A549 (cell line): ENCODE measurements at regions not wholly inside any gene's neighbourhood (a gene's known extent, or its start where the extent isn't known, plus 50 kb on each side); places are given as distances from the start of the nearest gene placed in this dataset.
"Not testable (repeated sequence)": the region's sequence is repeated elsewhere in the genome, so short reads cannot be mapped to it uniquely, and the experiment has no call there.

ENCODE experiments used
- BHLHE40 ChIP-seq: IDR thresholded peaks from 2 replicates; pipeline ENCODE4 v1.6.1; 2012; ENCODE audit warnings: low read depth, low read length, inconsistent platforms
- CEBPB ChIP-seq, 2 experiments: fragments of >200 bp in 1 of 2; sonication (Bioruptor Twin) in 1 of 2; formaldehyde crosslinking in 1 of 2; IDR thresholded peaks; 2 replicates each; pipeline ENCODE4 v1.6.1; 2012 to 2016
- CTCF ChIP-seq: fragments of >200 bp; sonication (Bioruptor Twin); formaldehyde crosslinking; IDR thresholded peaks from 3 replicates; pipeline ENCODE4 v1.5.1; 2016
- EP300 ChIP-seq, 2 experiments: fragments of >200 bp; sonication (Bioruptor Twin); formaldehyde crosslinking; IDR thresholded peaks; 2 replicates in 1 of 2; 3 replicates in 1 of 2; pipeline ENCODE4 v1.6.1; 2016 to 2017
- JUN ChIP-seq, 2 experiments: fragments of >200 bp; sonication (Bioruptor Twin); formaldehyde crosslinking; IDR thresholded peaks; 2 replicates in 1 of 2; 3 replicates in 1 of 2; pipeline ENCODE4 v1.6.1; 2016 to 2017
- MAX ChIP-seq: IDR thresholded peaks from 2 replicates; pipeline ENCODE4 v1.6.1; 2012
- MYC ChIP-seq: IDR thresholded peaks from 2 replicates; pipeline ENCODE4 v1.6.1; 2012; ENCODE audit warnings: mild to moderate bottlenecking, inconsistent platforms, low read length, improper control_type of control experiment, borderline replicate concordance
- PHF8 ChIP-seq: fragments of 200-600 bp; sonication (generic); IDR thresholded peaks from 2 replicates; pipeline ENCODE4 v1.6.1; 2016; ENCODE audit warnings: low read depth, mild to moderate bottlenecking, antibody characterized with exemption, moderate library complexity, borderline replicate concordance
- POLR2A ChIP-seq: IDR thresholded peaks from 2 replicates; pipeline ENCODE4 v1.6.1; 2012; ENCODE audit warnings: mild to moderate bottlenecking, low read length
- REST ChIP-seq: fragments of 200-600 bp; sonication (generic); IDR thresholded peaks from 2 replicates; pipeline ENCODE4 v1.6.1; 2016; ENCODE audit warnings: antibody characterized with exemption, mild to moderate bottlenecking, moderate library complexity
- RFX5 ChIP-seq: fragments of 450-650 bp; IDR thresholded peaks from 2 replicates; pipeline ENCODE4 v1.7.1; 2014; ENCODE audit warnings: antibody characterized with exemption, mild to moderate bottlenecking, moderate library complexity
- SREBF2 ChIP-seq: fragments of 450-650 bp; IDR thresholded peaks from 2 replicates; pipeline ENCODE4 v1.6.1; 2014; ENCODE audit warnings: mild to moderate bottlenecking, moderate library complexity

GRCh38 chr3:182425926-182426718 is 367.2 kb upstream of the ATP11B start:
- TF ChIP-seq CTCF; BHLHE40; JUN (IDR thresholded peaks at IDR 0.05); POLR2A; SREBF2; MAX; REST; MYC; PHF8; RFX5; CEBPB (IDR thresholded peaks at IDR 0.05); EP300 (IDR thresholded peaks at IDR 0.05): not testable (repeated sequence)
